Muscle layer of duodenum (tissue), 2 donors: ENCODE measurements at regions not wholly inside any gene's neighbourhood (a gene's known extent, or its start where the extent isn't known, plus 50 kb on each side); places are given as distances from the start of the nearest gene placed in this dataset.

Experiments used
- H3K27ac ChIP-seq: one replicate; pipeline ENCODE4 v1.7.0; 2013; ENCODE audit warnings: mild to moderate bottlenecking, low read length
- H3K27me3 ChIP-seq: one replicate; pipeline ENCODE4 v1.7.0; 2013; ENCODE audit warnings: low read depth, mild to moderate bottlenecking, control low read depth, low read length
- H3K36me3 ChIP-seq, 2 donors: one replicate each; pipeline ENCODE4 v1.7.0; 2013; ENCODE audit warnings: low read length in 2 of 2, control low read depth in 1 of 2, mild to moderate bottlenecking in 1 of 2; ENCODE audit not compliant: insufficient read depth in 2 of 2, control insufficient read depth in 1 of 2
- H3K4me1 ChIP-seq, 2 donors: one replicate each; pipeline ENCODE4 v1.7.0; 2013; ENCODE audit warnings: low read length in 2 of 2, mild to moderate bottlenecking in 2 of 2, control low read depth in 1 of 2, moderate library complexity in 1 of 2; ENCODE audit not compliant: insufficient read depth in 2 of 2, control insufficient read depth in 1 of 2
- H3K4me3 ChIP-seq, 2 donors: one replicate each; pipeline ENCODE4 v1.7.0; 2013; ENCODE audit warnings: low read length in 2 of 2, low read depth in 1 of 2, mild to moderate bottlenecking in 1 of 2
- H3K9me3 ChIP-seq, 2 donors: one replicate each; pipeline ENCODE4 v1.7.0; 2013; ENCODE audit warnings: low read length in 2 of 2, control low read depth in 1 of 2, mild to moderate bottlenecking in 1 of 2; ENCODE audit not compliant: control insufficient read depth in 1 of 2
- donor health status: healthy.

- no peaks in the 10 kb centered on the region for H3K9me3 ChIP-seq
Observed at GRCh38 chr4:81546777-81547176, 75.1 kb upstream of the RASGEF1B start.

GRCh38 chr4:81541161-81541945, 69.6 kb upstream of the RASGEF1B start:
- H3K27me3 ChIP-seq = no peaks in the 10 kb centered on the region

More at GRCh38 chr4:81546777-81547176, 75.1 kb upstream of the RASGEF1B start:
- Histone ChIP-seq H3K27ac (no peak overlapping the region), H3K4me1 (peaks cover 0 to 12% of the 10 kb centered on the region in 2 donors), H3K27me3 (no peaks in the 10 kb centered on the region), H3K36me3 (no peaks in the 10 kb centered on the region), H3K4me3 (no peak overlapping the region)

GRCh38 chr4:81538716-81539427, 67.2 kb upstream of the RASGEF1B start:
- Histone ChIP-seq H3K4me3 (no peak overlapping the region), H3K9me3 (no peaks in the 10 kb centered on the region), H3K27me3 (no peaks in the 10 kb centered on the region), H3K36me3 (no peaks in the 10 kb centered on the region), H3K4me1 (no peaks in the 10 kb centered on the region), H3K27ac (no peak overlapping the region)

More at GRCh38 chr4:81541161-81541945, 69.6 kb upstream of the RASGEF1B start:
- Histone ChIP-seq H3K36me3 (no peaks in the 10 kb centered on the region), H3K4me1 (no peaks in the 10 kb centered on the region), H3K9me3 (no peaks in the 10 kb centered on the region), H3K4me3 (no peak overlapping the region), H3K27ac (no peak overlapping the region)

DNA sequence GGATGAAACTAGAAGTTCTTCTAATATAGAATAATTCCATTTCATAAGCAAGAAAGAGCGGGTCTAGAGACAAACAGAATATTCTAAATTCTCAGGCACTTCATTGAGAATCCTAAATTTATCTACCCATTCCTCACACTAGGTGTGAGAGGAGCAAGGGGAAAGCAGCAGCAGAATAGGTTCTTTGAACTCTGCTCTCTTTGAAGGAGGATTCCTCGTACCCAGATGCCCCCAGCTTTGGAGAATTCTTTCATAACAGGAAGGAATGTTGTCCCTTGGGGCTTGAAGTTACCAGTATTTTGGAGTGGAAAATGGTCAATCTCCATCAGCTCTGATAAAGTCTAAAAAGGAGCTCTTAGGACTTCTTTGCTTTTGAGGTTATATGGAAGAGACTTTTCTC, 59.7 kb upstream of the RASGEF1B start:
- H3K27me3 ChIP-seq = no peaks in the 10 kb centered on the region
- no peaks in the 10 kb centered on the region for H3K36me3 ChIP-seq
- no peaks in the 10 kb centered on the region for H3K4me1 ChIP-seq
- H3K27ac ChIP-seq = no peak overlapping the region
- no peak overlapping the region for H3K4me3 ChIP-seq
- H3K9me3 ChIP-seq = no peaks in the 10 kb centered on the region

DNA sequence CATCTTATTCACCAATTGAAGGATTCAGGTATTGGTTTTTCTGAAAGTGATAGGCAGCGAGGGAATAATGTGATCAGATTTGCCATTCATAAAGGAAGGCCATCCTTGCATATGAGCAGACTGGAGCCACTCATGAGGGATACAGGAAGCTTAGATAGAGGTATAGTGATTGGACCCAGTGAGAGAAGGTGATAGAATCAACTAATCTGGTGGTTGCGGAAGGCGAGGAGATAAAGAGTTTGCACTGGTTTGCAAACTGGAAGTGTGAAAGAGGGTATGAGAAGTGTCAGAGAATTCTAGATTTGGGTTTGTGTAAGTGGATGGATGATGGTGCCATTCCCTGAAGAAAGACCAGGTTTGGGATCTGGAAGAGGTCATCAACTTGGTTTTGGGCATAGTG, 57.3 kb upstream of the RASGEF1B start:
- Histone ChIP-seq H3K27me3 (no peaks in the 10 kb centered on the region), H3K27ac (no peak overlapping the region), H3K4me1 (no peaks in the 10 kb centered on the region), H3K36me3 (no peaks in the 10 kb centered on the region), H3K9me3 (no peaks in the 10 kb centered on the region), H3K4me3 (no peak overlapping the region)

GRCh38 chr4:81528200-81528599, 56.5 kb upstream of the RASGEF1B start:
- H3K4me1 ChIP-seq = no peaks in the 10 kb centered on the region
- H3K27me3 ChIP-seq = no peaks in the 10 kb centered on the region
- H3K27ac ChIP-seq = no peak overlapping the region
- H3K4me3 ChIP-seq = no peak overlapping the region
- no peaks in the 10 kb centered on the region for H3K9me3 ChIP-seq
- no peaks in the 10 kb centered on the region for H3K36me3 ChIP-seq

GRCh38 chr4:81527709-81528108, 56.0 kb upstream of the RASGEF1B start:
- no peaks in the 10 kb centered on the region for H3K9me3 ChIP-seq
- H3K4me1 ChIP-seq = no peaks in the 10 kb centered on the region
- no peak overlapping the region for H3K27ac ChIP-seq
- no peaks in the 10 kb centered on the region for H3K36me3 ChIP-seq
- no peaks in the 10 kb centered on the region for H3K27me3 ChIP-seq
- H3K4me3 ChIP-seq = no peak overlapping the region

DNA sequence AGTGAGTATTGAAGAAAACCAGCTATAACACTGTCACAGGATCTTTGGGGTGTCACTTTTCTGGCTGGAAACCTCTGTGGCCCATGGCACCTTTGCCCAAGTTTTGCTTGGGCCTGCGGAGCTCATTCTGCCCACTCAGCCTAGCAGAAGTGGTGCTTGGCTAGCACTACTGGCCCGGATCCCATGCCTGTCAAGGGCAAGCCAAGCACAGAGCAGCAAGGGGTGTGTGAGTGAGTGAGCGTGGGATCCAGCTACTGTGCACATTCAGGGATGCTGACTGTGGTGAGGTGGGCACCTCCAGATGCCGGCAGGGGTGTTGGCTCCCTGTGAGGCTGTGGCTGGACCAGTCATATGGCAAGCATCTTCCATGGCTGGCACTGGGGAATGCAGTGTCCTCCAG, 55.4 kb upstream of the RASGEF1B start:
- Histone ChIP-seq H3K27ac (no peak overlapping the region), H3K4me1 (no peaks in the 10 kb centered on the region), H3K36me3 (no peaks in the 10 kb centered on the region), H3K27me3 (no peaks in the 10 kb centered on the region), H3K9me3 (no peaks in the 10 kb centered on the region), H3K4me3 (no peak overlapping the region)

DNA sequence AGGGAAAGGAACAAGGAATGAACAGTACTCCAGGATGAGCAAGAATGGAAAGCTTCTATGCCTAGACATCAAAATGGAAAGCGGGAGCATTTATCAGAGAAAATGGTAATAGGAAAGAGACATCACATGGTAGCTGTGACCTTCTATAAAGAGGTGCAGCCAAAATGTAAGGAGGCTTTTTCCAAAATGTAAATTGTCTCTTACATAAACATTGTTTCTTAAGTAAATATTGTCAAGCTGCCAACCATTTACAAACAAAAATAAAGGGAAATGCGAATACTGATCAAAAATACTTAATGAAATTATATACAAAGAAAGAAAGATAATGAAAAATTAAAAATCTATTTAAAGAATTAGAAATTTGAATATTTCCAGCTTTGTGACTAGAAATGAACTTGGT, 55.0 kb upstream of the RASGEF1B start:
- Histone ChIP-seq H3K4me3 (no peak overlapping the region), H3K27ac (no peak overlapping the region), H3K9me3 (no peaks in the 10 kb centered on the region)

DNA sequence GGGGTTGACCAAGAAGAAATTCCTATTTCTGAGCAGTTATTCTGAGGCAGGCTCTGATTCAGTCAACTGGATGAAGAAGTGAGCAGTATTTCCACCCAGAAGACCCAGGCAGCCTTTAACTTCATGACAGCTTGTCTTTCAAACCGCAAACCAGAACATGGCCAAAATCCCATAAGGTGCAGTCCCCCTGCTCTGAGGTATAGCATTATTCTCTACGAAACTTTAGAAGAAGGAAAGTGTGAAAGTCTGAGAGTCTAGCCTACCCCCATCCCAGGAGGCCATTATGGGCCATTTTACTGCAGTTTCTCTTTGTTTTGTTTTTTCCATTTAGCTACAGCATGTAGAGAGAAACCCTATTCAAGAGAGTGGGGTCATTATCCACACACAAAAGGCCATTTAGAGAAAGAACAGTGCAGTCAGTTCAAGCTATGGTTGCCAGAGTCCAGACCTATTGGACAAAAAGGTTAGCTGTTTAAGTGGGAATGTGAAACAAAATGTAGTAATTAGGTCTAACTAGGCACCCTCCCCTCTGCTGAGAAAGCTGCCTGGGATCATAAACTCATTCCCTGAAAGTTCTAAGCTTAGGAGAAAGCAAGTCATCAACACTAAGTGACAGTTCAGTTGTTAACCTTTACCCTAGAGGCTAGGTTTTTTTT, 52.1 kb upstream of the RASGEF1B start:
- H3K4me1 ChIP-seq = no peaks in the 10 kb centered on the region
- H3K4me3 ChIP-seq = no peak overlapping the region
- H3K27me3 ChIP-seq = no peaks in the 10 kb centered on the region
- no peaks in the 10 kb centered on the region for H3K36me3 ChIP-seq
- H3K27ac ChIP-seq = no peak overlapping the region
- H3K9me3 ChIP-seq = no peaks in the 10 kb centered on the region

More for the DNA sequence above, 55.0 kb upstream of the RASGEF1B start:
- Histone ChIP-seq H3K27me3 (no peaks in the 10 kb centered on the region), H3K36me3 (no peaks in the 10 kb centered on the region), H3K4me1 (no peaks in the 10 kb centered on the region)

GRCh38 chr4:81522711-81523110, 51.0 kb upstream of the RASGEF1B start:
- no peaks in the 10 kb centered on the region for H3K36me3 ChIP-seq
- H3K27me3 ChIP-seq = no peaks in the 10 kb centered on the region
- H3K9me3 ChIP-seq = no peaks in the 10 kb centered on the region
- H3K4me3 ChIP-seq = no peak overlapping the region
- no peaks in the 10 kb centered on the region for H3K4me1 ChIP-seq
- no peak overlapping the region for H3K27ac ChIP-seq
